ENCODE measurements at regions not wholly inside any gene's neighbourhood (a gene's known extent, or its start where the extent isn't known, plus 50 kb on each side); places are given as distances from the start of the nearest gene placed in this dataset.
"Not testable (repeated sequence)": the region's sequence is repeated elsewhere in the genome, so short reads cannot be mapped to it uniquely, and the experiment has no call there.

GRCh38 chr5:101327816-101328215 lies 424.7 kb upstream of the ST8SIA4 start:
- TF ChIP-seq IRF1 (CRISPR knock-in tag; IDR thresholded peaks at IDR 0.05; ENCODE audit: low read depth): no peak
- no peak for TF ChIP-seq MLX (CRISPR knock-in tag; IDR thresholded peaks at IDR 0.05)
- TF ChIP-seq IRF2 (CRISPR knock-in tag; IDR thresholded peaks at IDR 0.05): no peak
- TF ChIP-seq ZNF296 (CRISPR knock-in tag; conservative IDR thresholded peaks at IDR 0.05): no peak
- no peak for TF ChIP-seq ZKSCAN1 (IDR thresholded peaks at IDR 0.05; ENCODE audit: low read length)
- no peak for TF ChIP-seq ZNF605 (CRISPR knock-in tag; IDR thresholded peaks at IDR 0.05)
- no peak for TF ChIP-seq ZNF549 (CRISPR knock-in tag; IDR thresholded peaks at IDR 0.05)
- no peak for TF ChIP-seq TAF1 (CRISPR knock-in tag; IDR thresholded peaks at IDR 0.05)
- no peak for TF ChIP-seq ZNF598 (CRISPR knock-in tag; IDR thresholded peaks at IDR 0.05; ENCODE audit: borderline replicate concordance)
- intact Hi-C loops (cut with micrococcal nuclease; ENCODE audit: unreplicated experiment): no loop called here
- Histone ChIP-seq H3K9ac (ENCODE audit: insufficient read depth, low read depth, low read length) (no peak overlapping the region), H3K4me1 (ENCODE audit: insufficient read depth, low read length) (no peaks in the 10 kb centered on the region), H3K79me2 (ENCODE audit: insufficient read depth, low read length) (no peaks in the 10 kb centered on the region), H3K4me3 (replicated peaks in 1 of 3; ENCODE audit: insufficient read depth in 1 of 3, low read depth in 2 of 3, low read length in 3 of 3) (no peak overlapping the region), H4K20me1 (ENCODE audit: insufficient read depth, low read length) (no peaks in the 10 kb centered on the region), H2AFZ (ENCODE audit: low read length) (no peak overlapping the region), H3K4me2 (ENCODE audit: low read depth, low read length) (no peak overlapping the region), H3K27ac (ENCODE audit: extremely low read length, insufficient read depth, low read length) (no peak overlapping the region), H3K36me3 (replicated peaks in 1 of 2; ENCODE audit: control insufficient read depth in 1 of 2, insufficient read depth in 2 of 2, low read length in 2 of 2) (no peaks in the 10 kb centered on the region), H3K27me3 (ENCODE audit: control insufficient read depth in 1 of 2, insufficient read depth in 2 of 2, low read length in 2 of 2) (no peaks in the 10 kb centered on the region; a peak in 1 of 5 replicates), H3K9me3 (ENCODE audit: low read length) (no peaks in the 10 kb centered on the region)
- CTCF ChIA-PET (ENCODE audit: low intra/inter-chr PET ratio, low total read pairs): no interaction called here
- FAIRE-seq (no peak), ATAC-seq (no peak), DNase-seq (ENCODE audit: low spot score) (no peak)
- no TSS peak for BruUV-seq (replicated peaks)
- 0% methylated on average over 1 of the region's 1 CpG for WGBS (ENCODE audit: low lambda C conversion rate)
- POLR2A ChIA-PET: no interaction called here
- in situ Hi-C loops (cut with HindIII; ENCODE audit: extremely low pct_ligation_motif_present, low pct_unique_long_range_greater_than_20kb): no loop called here

GRCh38 chr5:101326766-101327165 lies 423.7 kb upstream of the ST8SIA4 start:
- TF ChIP-seq SIX4 (CRISPR knock-in tag; IDR thresholded peaks at IDR 0.05) (no peak), ZMYM2 (CRISPR knock-in tag; IDR thresholded peaks at IDR 0.05) (no peak), TEAD2 (CRISPR knock-in tag; IDR thresholded peaks at IDR 0.05) (no peak), LCORL (IDR thresholded peaks at IDR 0.05) (no peak), LCORL (CRISPR knock-in tag; IDR thresholded peaks at IDR 0.05) (no peak)
- H3K27ac ChIP-seq (ENCODE audit: extremely low read length, insufficient read depth, low read length): no peak overlapping the region
- no peaks in the 10 kb centered on the region for H3K36me3 ChIP-seq (replicated peaks in 1 of 2; ENCODE audit: control insufficient read depth in 1 of 2, insufficient read depth in 2 of 2, low read length in 2 of 2)
- no peaks in the 10 kb centered on the region for H3K4me1 ChIP-seq (ENCODE audit: insufficient read depth, low read length)
- H2AFZ ChIP-seq (ENCODE audit: low read length): no peak overlapping the region
- POLR2A ChIA-PET: no interaction called here
- no peak for ATAC-seq
- no peak for FAIRE-seq
- CTCF ChIA-PET (ENCODE audit: low intra/inter-chr PET ratio, low total read pairs): no interaction called here
- H3K9me3 ChIP-seq (ENCODE audit: low read length): no peaks in the 10 kb centered on the region
- no peaks in the 10 kb centered on the region for H3K79me2 ChIP-seq (ENCODE audit: insufficient read depth, low read length)
- no peak overlapping the region for H3K9ac ChIP-seq (ENCODE audit: insufficient read depth, low read depth, low read length)
- in situ Hi-C loops (cut with HindIII; ENCODE audit: extremely low pct_ligation_motif_present, low pct_unique_long_range_greater_than_20kb) (no loop called here), intact Hi-C loops (cut with micrococcal nuclease; ENCODE audit: unreplicated experiment) (no loop called here)
- H3K27me3 ChIP-seq (ENCODE audit: control insufficient read depth in 1 of 2, insufficient read depth in 2 of 2, low read length in 2 of 2): no peaks in the 10 kb centered on the region; a peak in 1 of 5 replicates
- BruUV-seq (replicated peaks): no TSS peak
- no peak overlapping the region for H3K4me3 ChIP-seq (replicated peaks in 1 of 3; ENCODE audit: insufficient read depth in 1 of 3, low read depth in 2 of 3, low read length in 3 of 3)
- H3K4me2 ChIP-seq (ENCODE audit: low read depth, low read length): no peak overlapping the region
- DNase-seq (ENCODE audit: low spot score): no peak
- H4K20me1 ChIP-seq (ENCODE audit: insufficient read depth, low read length): no peaks in the 10 kb centered on the region

- H3K27ac ChIP-seq (ENCODE audit: extremely low read length, insufficient read depth, low read length); H3K9me3 ChIP-seq (ENCODE audit: low read length); intact Hi-C loops (cut with micrococcal nuclease; ENCODE audit: unreplicated experiment); H4K20me1 ChIP-seq (ENCODE audit: insufficient read depth, low read length); FAIRE-seq; H3K4me1 ChIP-seq (ENCODE audit: insufficient read depth, low read length); in situ Hi-C loops (cut with HindIII; ENCODE audit: extremely low pct_ligation_motif_present, low pct_unique_long_range_greater_than_20kb); H2AFZ ChIP-seq (ENCODE audit: low read length); H3K79me2 ChIP-seq (ENCODE audit: insufficient read depth, low read length); POLR2A ChIA-PET; H3K36me3 ChIP-seq (replicated peaks in 1 of 2; ENCODE audit: control insufficient read depth in 1 of 2, insufficient read depth in 2 of 2, low read length in 2 of 2); DNase-seq (ENCODE audit: low spot score); BruUV-seq (replicated peaks); H3K4me3 ChIP-seq (replicated peaks in 1 of 3; ENCODE audit: insufficient read depth in 1 of 3, low read depth in 2 of 3, low read length in 3 of 3); H3K27me3 ChIP-seq (ENCODE audit: control insufficient read depth in 1 of 2, insufficient read depth in 2 of 2, low read length in 2 of 2); H3K9ac ChIP-seq (ENCODE audit: insufficient read depth, low read depth, low read length); ATAC-seq; H3K4me2 ChIP-seq (ENCODE audit: low read depth, low read length); CTCF ChIA-PET (ENCODE audit: low intra/inter-chr PET ratio, low total read pairs): not testable (repeated sequence)
- 4% methylated on average over 7 of the region's 7 CpGs for WGBS (ENCODE audit: low lambda C conversion rate)
These were observed 413.3 kb upstream of the ST8SIA4 start for GRCh38 chr5:101316401-101316800.
